GM12878 (cell line): ENCODE measurements at regions not wholly inside any gene's neighbourhood (a gene's known extent, or its start where the extent isn't known, plus 50 kb on each side); places are given as distances from the start of the nearest gene placed in this dataset.

Experiments
- ATAC-seq: fragments of 200-7000 bp; cut with Tn5 transposase; 3 replicates; pipeline ENCODE4 v1.9.1; 2020; ENCODE audit warnings: mild to moderate bottlenecking, moderate library complexity
- BruUV-seq: library from RNA; stranded (reverse); fragments of 400-500 nt; replicated peaks from 2 replicates; lab custom pipeline; 2021; lab: Mats Ljungman, UMichigan
- CTCF ChIA-PET: fragments of 300-600 bp; sonication (Branson Sonifier 250); formaldehyde crosslinking; extraction: SDS; loops from one replicate; lab custom pipeline; 2021; ENCODE audit warnings: inconsistent platforms; lab: Yijun Ruan, JAX
- POLR2A ChIA-PET: fragments of 350-600 bp; formaldehyde crosslinking; extraction: SDS; loops from one replicate; lab custom pipeline; 2021; ENCODE audit warnings: inconsistent platforms; lab: Charles Lee
- RAD21 ChIA-PET: fragments of 300-600 bp; sonication (Branson Sonifier 250); formaldehyde crosslinking; loops from one replicate; lab custom pipeline; 2023; ENCODE audit warnings: antibody characterized with exemption; ENCODE audit not compliant: unreplicated experiment; lab: Charles Lee
- SMC1A ChIA-PET: fragments of 300-600 bp; sonication (Branson Sonifier 250); formaldehyde crosslinking; loops from one replicate; lab custom pipeline; 2023; ENCODE audit not compliant: unreplicated experiment, uncharacterized antibody; lab: Charles Lee
- DNase-seq: peaks from one replicate; pipeline ENCODE4 v3.0.0-alpha.2; 2011; ENCODE audit warnings: low read depth, low spot score
- FAIRE-seq: peaks from 3 replicates; lab custom pipeline; 2011; peaks lifted over from hg19 to GRCh38; lab: Jason Lieb, UNC
- H2AFZ ChIP-seq: 2 replicates; pipeline ENCODE4 v1.6.0; 2011; ENCODE audit warnings: low read depth, low read length, control low read depth; ENCODE audit not compliant: control insufficient read depth
- H3K27ac ChIP-seq: 2 replicates; pipeline ENCODE4 v1.5.1; 2011; ENCODE audit warnings: control low read depth; ENCODE audit not compliant: control insufficient read depth, insufficient read depth
- H3K27me3 ChIP-seq, 2 experiments: replicated peaks in 1 of 2; 2 replicates each; pipeline versions ENCODE4 v1.6.0 to v1.6.1; 2011; ENCODE audit warnings: low read length in 1 of 2; ENCODE audit not compliant: control insufficient read depth in 2 of 2, insufficient read depth in 2 of 2
- H3K36me3 ChIP-seq, 2 experiments: 2 replicates each; pipeline ENCODE4 v1.5.1; 2011; ENCODE audit warnings: low read length in 1 of 2; ENCODE audit not compliant: control insufficient read depth in 2 of 2, insufficient read depth in 2 of 2
- H3K4me1 ChIP-seq: 2 replicates; pipeline ENCODE4 v1.6.1; 2011; ENCODE audit warnings: mild to moderate bottlenecking, low read length, moderate library complexity, mixed read lengths; ENCODE audit not compliant: control insufficient read depth, insufficient read depth
- H3K4me2 ChIP-seq: 2 replicates; pipeline ENCODE4 v1.6.0; 2011; ENCODE audit warnings: control low read depth; ENCODE audit not compliant: control insufficient read depth, insufficient read depth
- H3K4me3 ChIP-seq: fragments of 200-600 bp; sonication (generic); 2 replicates; pipeline ENCODE4 v1.5.1; 2016
- H3K79me2 ChIP-seq: 2 replicates; pipeline ENCODE4 v1.6.0; 2011; ENCODE audit warnings: low read length; ENCODE audit not compliant: control insufficient read depth, insufficient read depth
- H3K9ac ChIP-seq: 2 replicates; pipeline ENCODE4 v1.8.0; 2011; ENCODE audit warnings: low read length, control low read depth, mixed read lengths; ENCODE audit not compliant: control insufficient read depth, insufficient read depth
- H3K9me3 ChIP-seq: replicated peaks from 3 replicates; pipeline ENCODE4 v1.5.1; 2011; ENCODE audit warnings: mild to moderate bottlenecking, low read length; ENCODE audit not compliant: control insufficient read depth, insufficient read depth
- H4K20me1 ChIP-seq: 2 replicates; pipeline ENCODE4 v1.6.0; 2011; ENCODE audit not compliant: control insufficient read depth, insufficient read depth
- E2F4 ChIP-seq: IDR thresholded peaks from 2 replicates; pipeline ENCODE4 v1.6.1; 2012; ENCODE audit warnings: low read depth, low read length, improper control_type of control experiment
- HCFC1 ChIP-seq: fragments of 150-350 bp; IDR thresholded peaks from 2 replicates; pipeline ENCODE4 v1.6.1; 2014; ENCODE audit warnings: low read length
- PKNOX1 ChIP-seq: fragments of 450-650 bp; IDR thresholded peaks from 2 replicates; pipeline ENCODE4 v1.6.1; 2016; ENCODE audit warnings: mild to moderate bottlenecking
- PML ChIP-seq: IDR thresholded peaks from 2 replicates; pipeline ENCODE4 v1.6.1; 2012; ENCODE audit warnings: low read length, inconsistent platforms
- POLR2A ChIP-seq: IDR thresholded peaks from 2 replicates; pipeline ENCODE4 v1.6.1; 2011; ENCODE audit warnings: low read depth, mild to moderate bottlenecking, low read length
- PRDM15 ChIP-seq: fragments of 450-650 bp; formaldehyde crosslinking; IDR thresholded peaks from 2 replicates; pipeline ENCODE4 v1.4.0; 2020; ENCODE audit warnings: mild to moderate bottlenecking, moderate library complexity
- SMAD5 ChIP-seq: IDR thresholded peaks from 2 replicates; pipeline ENCODE4 v1.6.1; 2016; ENCODE audit warnings: antibody characterized with exemption, low read depth
- STAT3 ChIP-seq: IDR thresholded peaks from 2 replicates; pipeline ENCODE4 v1.6.1; 2011; ENCODE audit warnings: low read depth, low read length, improper control_type of control experiment
- ZBED1 ChIP-seq: IDR thresholded peaks from 2 replicates; pipeline ENCODE4 v1.6.1; 2016; ENCODE audit warnings: borderline replicate concordance
- ZNF274 ChIP-seq: IDR thresholded peaks from one replicate; pipeline ENCODE4 v1.8.0; 2011; ENCODE audit not compliant: insufficient read length, insufficient read depth
- WGBS: methylation state at CpG from one replicate; pipeline ENCODE4 v1.1.6; 2016; ENCODE audit warnings: low lambda C conversion rate; ENCODE audit not compliant: insufficient replicate concordance, insufficient coverage; ENCODE audit errors: missing lambda C conversion rate; 5-methylcytosine and 5-hydroxymethylcytosine counted together
- in situ Hi-C: fragments of 300-500 bp; cut with MboI; formaldehyde crosslinking; loops from 9 replicates; pipeline ENCODE4 v1.14.3; 2018; ENCODE audit warnings: mixed read lengths
- intact Hi-C: fragments of 100-400 bp; cut with micrococcal nuclease; formaldehyde crosslinking; loops from one replicate; pipeline ENCODE4 v1.14.2; 2022; ENCODE audit not compliant: unreplicated experiment
- TF ChIP-seq, protein P1 (sequence below): fragments of 450-650 bp; formaldehyde crosslinking; IDR thresholded peaks from 2 replicates; pipeline ENCODE4 v1.5.0; 2022; ENCODE audit warnings: mild to moderate bottlenecking, missing genetic modification characterization

- no peak for TF ChIP-seq PRDM15 (CRISPR knock-in tag)
- TF ChIP-seq SMAD5, result no peak
- no peak for TF ChIP-seq ZBED1
- no peak for TF ChIP-seq STAT3
- TF ChIP-seq PML, result no peak
Observed at GRCh38 chr14:104280902-104281767, 142.7 kb downstream of the KIF26A start (continued).

- H3K27me3 ChIP-seq, result no peaks in the 10 kb centered on the region
- CTCF ChIA-PET, result no interaction called here
- no peak overlapping the region for H3K27ac ChIP-seq
- no peak overlapping the region for H3K4me3 ChIP-seq
- RAD21 ChIA-PET, result no interaction called here
- no TSS peak for BruUV-seq
- no peaks in the 10 kb centered on the region for H3K36me3 ChIP-seq
- POLR2A ChIA-PET, result no interaction called here
- in situ Hi-C loops, result no loop called here
- ATAC-seq (no peak), DNase-seq (no peak), FAIRE-seq (no peak)
- no peaks in the 10 kb centered on the region for H3K4me1 ChIP-seq
- H3K4me2 ChIP-seq, result no peak overlapping the region
- WGBS, result 14% methylated on average over 11 of the region's 11 CpGs
- no peaks in the 10 kb centered on the region for H4K20me1 ChIP-seq
- intact Hi-C loops, result no loop called here
- H3K9me3 ChIP-seq, result no peaks in the 10 kb centered on the region
- H3K9ac ChIP-seq, result no peak overlapping the region
- no peaks in the 10 kb centered on the region for H3K79me2 ChIP-seq
- SMC1A ChIA-PET, result no interaction called here
- no peak overlapping the region for H2AFZ ChIP-seq
- no peak for TF ChIP-seq HCFC1
- TF ChIP-seq, protein P1, sequence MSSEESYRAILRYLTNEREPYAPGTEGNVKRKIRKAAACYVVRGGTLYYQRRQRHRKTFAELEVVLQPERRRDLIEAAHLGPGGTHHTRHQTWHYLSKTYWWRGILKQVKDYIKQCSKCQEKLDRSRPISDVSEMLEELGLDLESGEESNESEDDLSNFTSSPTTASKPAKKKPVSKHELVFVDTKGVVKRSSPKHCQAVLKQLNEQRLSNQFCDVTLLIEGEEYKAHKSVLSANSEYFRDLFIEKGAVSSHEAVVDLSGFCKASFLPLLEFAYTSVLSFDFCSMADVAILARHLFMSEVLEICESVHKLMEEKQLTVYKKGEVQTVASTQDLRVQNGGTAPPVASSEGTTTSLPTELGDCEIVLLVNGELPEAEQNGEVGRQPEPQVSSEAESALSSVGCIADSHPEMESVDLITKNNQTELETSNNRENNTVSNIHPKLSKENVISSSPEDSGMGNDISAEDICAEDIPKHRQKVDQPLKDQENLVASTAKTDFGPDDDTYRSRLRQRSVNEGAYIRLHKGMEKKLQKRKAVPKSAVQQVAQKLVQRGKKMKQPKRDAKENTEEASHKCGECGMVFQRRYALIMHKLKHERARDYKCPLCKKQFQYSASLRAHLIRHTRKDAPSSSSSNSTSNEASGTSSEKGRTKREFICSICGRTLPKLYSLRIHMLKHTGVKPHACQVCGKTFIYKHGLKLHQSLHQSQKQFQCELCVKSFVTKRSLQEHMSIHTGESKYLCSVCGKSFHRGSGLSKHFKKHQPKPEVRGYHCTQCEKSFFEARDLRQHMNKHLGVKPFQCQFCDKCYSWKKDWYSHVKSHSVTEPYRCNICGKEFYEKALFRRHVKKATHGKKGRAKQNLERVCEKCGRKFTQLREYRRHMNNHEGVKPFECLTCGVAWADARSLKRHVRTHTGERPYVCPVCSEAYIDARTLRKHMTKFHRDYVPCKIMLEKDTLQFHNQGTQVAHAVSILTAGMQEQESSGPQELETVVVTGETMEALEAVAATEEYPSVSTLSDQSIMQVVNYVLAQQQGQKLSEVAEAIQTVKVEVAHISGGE (CRISPR knock-in tag), result no peak
- no peak for TF ChIP-seq E2F4
- TF ChIP-seq PKNOX1, result no peak
- TF ChIP-seq ZNF274, result no peak
- TF ChIP-seq POLR2A, result no peak
Observed at GRCh38 chr14:104281768-104282301, 143.4 kb downstream of the KIF26A start.
